Panc1 (cell line): ENCODE measurements at regions not wholly inside any gene's neighbourhood (a gene's known extent, or its start where the extent isn't known, plus 50 kb on each side); places are given as distances from the start of the nearest gene placed in this dataset.

ENCODE experiments used
- POLR2AphosphoS5 ChIP-seq: IDR thresholded peaks from 2 replicates; pipeline ENCODE4 v1.6.1; 2012; ENCODE audit warnings: mild to moderate bottlenecking, low read depth, low read length, moderate library complexity
- TCF7L2 ChIP-seq: IDR thresholded peaks from 2 replicates; pipeline ENCODE4 v1.6.1; 2011; ENCODE audit warnings: mild to moderate bottlenecking, low read depth, low read length, inconsistent platforms
- TF ChIP-seq, protein P1 (sequence below): fragments of 450-650 bp; IDR thresholded peaks from 2 replicates; pipeline ENCODE4 v1.5.1; 2017; ENCODE audit warnings: mild to moderate bottlenecking

DNA sequence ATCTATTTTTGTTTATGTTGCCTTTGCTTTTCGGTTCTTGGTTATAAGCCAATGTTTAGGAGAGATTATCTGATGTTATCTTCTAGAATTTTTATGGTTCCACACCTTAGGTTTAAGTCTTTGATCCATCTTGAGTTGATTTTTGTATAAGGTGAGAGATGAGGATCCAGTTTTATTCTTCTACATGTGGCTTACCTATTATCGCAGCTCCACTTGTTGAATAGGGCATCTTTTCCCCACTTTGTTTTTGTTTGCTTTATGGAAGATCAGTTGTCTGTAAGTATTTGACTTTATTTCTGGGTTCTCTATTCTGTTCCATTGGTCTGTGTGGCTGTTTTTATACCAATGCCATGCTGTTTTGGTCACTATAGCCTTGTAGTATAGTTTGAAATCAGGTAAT lies 927.0 kb downstream of the UQCRFS1 start:
- TF ChIP-seq, protein P1, sequence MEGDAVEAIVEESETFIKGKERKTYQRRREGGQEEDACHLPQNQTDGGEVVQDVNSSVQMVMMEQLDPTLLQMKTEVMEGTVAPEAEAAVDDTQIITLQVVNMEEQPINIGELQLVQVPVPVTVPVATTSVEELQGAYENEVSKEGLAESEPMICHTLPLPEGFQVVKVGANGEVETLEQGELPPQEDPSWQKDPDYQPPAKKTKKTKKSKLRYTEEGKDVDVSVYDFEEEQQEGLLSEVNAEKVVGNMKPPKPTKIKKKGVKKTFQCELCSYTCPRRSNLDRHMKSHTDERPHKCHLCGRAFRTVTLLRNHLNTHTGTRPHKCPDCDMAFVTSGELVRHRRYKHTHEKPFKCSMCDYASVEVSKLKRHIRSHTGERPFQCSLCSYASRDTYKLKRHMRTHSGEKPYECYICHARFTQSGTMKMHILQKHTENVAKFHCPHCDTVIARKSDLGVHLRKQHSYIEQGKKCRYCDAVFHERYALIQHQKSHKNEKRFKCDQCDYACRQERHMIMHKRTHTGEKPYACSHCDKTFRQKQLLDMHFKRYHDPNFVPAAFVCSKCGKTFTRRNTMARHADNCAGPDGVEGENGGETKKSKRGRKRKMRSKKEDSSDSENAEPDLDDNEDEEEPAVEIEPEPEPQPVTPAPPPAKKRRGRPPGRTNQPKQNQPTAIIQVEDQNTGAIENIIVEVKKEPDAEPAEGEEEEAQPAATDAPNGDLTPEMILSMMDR, result no peak
- no peak for TF ChIP-seq POLR2AphosphoS5
- TF ChIP-seq TCF7L2, result no peak
